ENCODE measurements at regions not wholly inside any gene's neighbourhood (a gene's known extent, or its start where the extent isn't known, plus 50 kb on each side); places are given as distances from the start of the nearest gene placed in this dataset.

- Histone ChIP-seq H3K23ac (ENCODE audit: insufficient read length) (no peak overlapping the region), H2BK15ac (ENCODE audit: low read length) (no peak overlapping the region), H3K27ac (ENCODE audit: low read depth, low read length) (no peak overlapping the region), H3K18ac (ENCODE audit: extremely low read depth, low read length) (no peak overlapping the region), H2AFZ (ENCODE audit: low read length) (no peak overlapping the region), H3K56ac (replicated peaks; ENCODE audit: insufficient read length, low read depth, low read length) (no peak overlapping the region), H2BK12ac (ENCODE audit: low read depth, low read length) (no peak overlapping the region), H3K4ac (replicated peaks; ENCODE audit: insufficient read length, low read depth, low read length) (no peak overlapping the region), H4K91ac (replicated peaks; ENCODE audit: insufficient read length, low read length) (no peak overlapping the region), H4K20me1 (replicated peaks in 1 of 2; ENCODE audit: control insufficient read depth in 1 of 2, insufficient read depth in 2 of 2, low read length in 2 of 2) (no peaks in the 10 kb centered on the region), H3K14ac (ENCODE audit: insufficient read length) (no peak overlapping the region), H3K23me2 (ENCODE audit: low read depth, low read length) (no peaks in the 10 kb centered on the region), H2BK120ac (replicated peaks; ENCODE audit: low read depth, low read length) (no peak overlapping the region), H2AK5ac (ENCODE audit: low read depth, low read length) (no peak overlapping the region), H3K9me3 (ENCODE audit: insufficient read depth in 2 of 2, low read depth in 1 of 2, low read length in 1 of 2) (0 out of 4 replicates have a peak, but pooled peaks cover 0 to 5% of the 10 kb centered on the region in 2 experiments), H4K8ac (ENCODE audit: extremely low read depth, insufficient read depth, low read length) (no peak overlapping the region), H3K79me2 (ENCODE audit: control insufficient read depth in 1 of 2, insufficient read depth in 2 of 2, low read length in 2 of 2) (no peaks in the 10 kb centered on the region), H3K4me3 (ENCODE audit: extremely low read depth in 1 of 4, insufficient read depth in 2 of 4, low read depth in 3 of 4, low read length in 4 of 4) (no peak overlapping the region), H2BK20ac (ENCODE audit: low read length) (no peak overlapping the region), H3K4me1 (replicated peaks in 1 of 4; ENCODE audit: control insufficient read depth in 3 of 4, insufficient read depth in 4 of 4, low read length in 3 of 4) (no peaks in the 10 kb centered on the region), H3K36me3 (ENCODE audit: control insufficient read depth in 2 of 4, insufficient read depth in 4 of 4, low read length in 3 of 4) (no peaks in the 10 kb centered on the region), H3K4me2 (ENCODE audit: insufficient read depth in 1 of 2, low read depth in 2 of 2, low read length in 2 of 2) (no peak overlapping the region), H3K27me3 (replicated peaks in 1 of 4; ENCODE audit: control insufficient read depth in 3 of 4, extremely low read depth in 1 of 4, insufficient read depth in 3 of 4, low read length in 3 of 4) (no peaks in the 10 kb centered on the region), H2BK5ac (ENCODE audit: low read depth, low read length) (no peak overlapping the region), H3K79me1 (ENCODE audit: low read depth, low read length) (no peaks in the 10 kb centered on the region), H4K5ac (ENCODE audit: insufficient read length, low read depth, low read length) (no peak overlapping the region), H3K9ac (replicated peaks in 1 of 4; ENCODE audit: extremely low read depth in 1 of 4, low read depth in 3 of 4, low read length in 3 of 4) (no peak overlapping the region)
- ChIA-PET POLR2A (ENCODE audit: partially characterized antibody) (no interaction called here), CTCF (ENCODE audit: partially characterized antibody) (no interaction called here)
- FAIRE-seq (no peak), DNase-seq (ENCODE audit: low read depth in 1 of 2, low spot score in 2 of 2) (no peak)
- no peak for TF ChIP-seq CEBPB (IDR thresholded peaks at IDR 0.05; ENCODE audit: low read depth, low read length)
- TF ChIP-seq CTCF (IDR thresholded peaks at IDR 0.05; ENCODE audit: control extremely low read depth in 1 of 3, insufficient read depth in 1 of 3, low read depth in 1 of 3, low read length in 3 of 3), result no peak
- no peak for TF ChIP-seq USF2 (IDR thresholded peaks at IDR 0.05; ENCODE audit: low read length)
- TF ChIP-seq BCL11A (IDR thresholded peaks at IDR 0.05; ENCODE audit: low read depth in 2 of 2, low read length in 2 of 2), result no peak
- TF ChIP-seq POU5F1 (IDR thresholded peaks at IDR 0.05; ENCODE audit: low read depth, low read length), result no peak
- no peak for TF ChIP-seq RBBP5 (IDR thresholded peaks at IDR 0.05; ENCODE audit: borderline replicate concordance, low read depth, low read length)
- TF ChIP-seq NRF1 (IDR thresholded peaks at IDR 0.05; ENCODE audit: low read depth, low read length), result no peak
- no peak for TF ChIP-seq SP2 (IDR thresholded peaks at IDR 0.05; ENCODE audit: low read length)
- no peak for TF ChIP-seq RAD21 (IDR thresholded peaks at IDR 0.05 in 1 of 2, conservative IDR thresholded peaks at IDR 0.05 in 1 of 2; ENCODE audit: low read depth in 2 of 2, low read length in 2 of 2)
- TF ChIP-seq TAF1 (IDR thresholded peaks at IDR 0.05; ENCODE audit: low read depth, low read length), result no peak
- TF ChIP-seq SUZ12 (IDR thresholded peaks at IDR 0.05; ENCODE audit: low read length), result no peak
- TF ChIP-seq GTF2F1 (IDR thresholded peaks at IDR 0.05; ENCODE audit: borderline replicate concordance, low read depth, low read length), result no peak
These were observed 426.4 kb upstream of the FZD8 start for GRCh38 chr10:36068542-36068941.
